ENCODE measurements at regions not wholly inside any gene's neighbourhood (a gene's known extent, or its start where the extent isn't known, plus 50 kb on each side); places are given as distances from the start of the nearest gene placed in this dataset.

GRCh38 chr9:93900971-93901861 lies 53.9 kb downstream of the BARX1 start:
- no TSS peak for BruUV-seq (replicated peaks)
- H3K4me1 Mint-ChIP-seq (ENCODE audit: low read depth, unreplicated experiment), result no peaks in the 10 kb centered on the region
- no peak overlapping the region for H3K27ac Mint-ChIP-seq (ENCODE audit: unreplicated experiment)
- CTCF ChIA-PET, result interaction anchor here (0.5 kb wide), 1 partner anchor 123 kb away, joined by 3 read pairs; no protein-coding TSS in a partner anchor
- peaks cover 87% of the 10 kb centered on the region for H3K27me3 Mint-ChIP-seq (ENCODE audit: unreplicated experiment)
- intact Hi-C loops (cut with micrococcal nuclease; ENCODE audit: unreplicated experiment), result no loop called here
- no peak for TF ChIP-seq CTCF (IDR thresholded peaks at IDR 0.05; ENCODE audit: unreplicated experiment)
- H3K4me3 Mint-ChIP-seq (ENCODE audit: low read depth, unreplicated experiment), result no peak overlapping the region
- no peaks in the 10 kb centered on the region for H3K9me3 Mint-ChIP-seq (ENCODE audit: low read depth, unreplicated experiment)
- no peak for DNase-seq
- H3K36me3 Mint-ChIP-seq (ENCODE audit: insufficient read depth, unreplicated experiment), result no peaks in the 10 kb centered on the region

- no peak overlapping the region for H3K4me3 Mint-ChIP-seq (ENCODE audit: low read depth, unreplicated experiment)
- intact Hi-C loops (cut with micrococcal nuclease; ENCODE audit: unreplicated experiment), result no loop called here
- peaks cover 79% of the 10 kb centered on the region for H3K27me3 Mint-ChIP-seq (ENCODE audit: unreplicated experiment)
- no peak for DNase-seq
- no peaks in the 10 kb centered on the region for H3K36me3 Mint-ChIP-seq (ENCODE audit: insufficient read depth, unreplicated experiment)
- H3K27ac Mint-ChIP-seq (ENCODE audit: unreplicated experiment), result no peak overlapping the region
- TF ChIP-seq CTCF (IDR thresholded peaks at IDR 0.05; ENCODE audit: unreplicated experiment), result no peak
- CTCF ChIA-PET, result no interaction called here
- no peaks in the 10 kb centered on the region for H3K9me3 Mint-ChIP-seq (ENCODE audit: low read depth, unreplicated experiment)
- BruUV-seq (replicated peaks), result no TSS peak
- no peaks in the 10 kb centered on the region for H3K4me1 Mint-ChIP-seq (ENCODE audit: low read depth, unreplicated experiment)
Measured at GRCh38 chr9:93900436-93900819, 54.7 kb downstream of the BARX1 start.

GRCh38 chr9:93899609-93900435 lies 55.3 kb downstream of the BARX1 start:
- Mint-ChIP-seq H3K4me3 (ENCODE audit: low read depth, unreplicated experiment) (no peak overlapping the region), H3K9me3 (ENCODE audit: low read depth, unreplicated experiment) (no peaks in the 10 kb centered on the region), H3K36me3 (ENCODE audit: insufficient read depth, unreplicated experiment) (no peaks in the 10 kb centered on the region), H3K27me3 (ENCODE audit: unreplicated experiment) (peaks cover 73% of the 10 kb centered on the region), H3K4me1 (ENCODE audit: low read depth, unreplicated experiment) (no peaks in the 10 kb centered on the region), H3K27ac (ENCODE audit: unreplicated experiment) (no peak overlapping the region)
- no peak for TF ChIP-seq CTCF (IDR thresholded peaks at IDR 0.05; ENCODE audit: unreplicated experiment)
- CTCF ChIA-PET, result no interaction called here
- intact Hi-C loops (cut with micrococcal nuclease; ENCODE audit: unreplicated experiment), result no loop called here
- no TSS peak for BruUV-seq (replicated peaks)
- no peak for DNase-seq

- H3K27ac Mint-ChIP-seq (ENCODE audit: unreplicated experiment), result no peak overlapping the region
- no peak for TF ChIP-seq CTCF (IDR thresholded peaks at IDR 0.05; ENCODE audit: unreplicated experiment)
- no peaks in the 10 kb centered on the region for H3K4me1 Mint-ChIP-seq (ENCODE audit: low read depth, unreplicated experiment)
- DNase-seq, result no peak
- BruUV-seq (replicated peaks), result no TSS peak
- no peaks in the 10 kb centered on the region for H3K36me3 Mint-ChIP-seq (ENCODE audit: insufficient read depth, unreplicated experiment)
- CTCF ChIA-PET, result no interaction called here
- peaks cover 62% of the 10 kb centered on the region for H3K27me3 Mint-ChIP-seq (ENCODE audit: unreplicated experiment)
- H3K9me3 Mint-ChIP-seq (ENCODE audit: low read depth, unreplicated experiment), result no peaks in the 10 kb centered on the region
- intact Hi-C loops (cut with micrococcal nuclease; ENCODE audit: unreplicated experiment), result no loop called here
- no peak overlapping the region for H3K4me3 Mint-ChIP-seq (ENCODE audit: low read depth, unreplicated experiment)
Measured at GRCh38 chr9:93898502-93899426, 56.4 kb downstream of the BARX1 start.

All from Calu3 (cell line).